ENCODE measurements at regions not wholly inside any gene's neighbourhood (a gene's known extent, or its start where the extent isn't known, plus 50 kb on each side); places are given as distances from the start of the nearest gene placed in this dataset.

- H3K4me3 ChIP-seq (ENCODE audit: low read length), result no peak overlapping the region
- H3K9ac ChIP-seq (ENCODE audit: low read length), result no peak overlapping the region
- H3K36me3 ChIP-seq (ENCODE audit: control insufficient read depth, insufficient read depth, low read length), result no peaks in the 10 kb centered on the region
- peaks cover 14% of the 10 kb centered on the region for H3K27me3 ChIP-seq (ENCODE audit: control insufficient read depth, insufficient read depth, low read length)
- no peak overlapping the region for H3K27ac ChIP-seq (ENCODE audit: low read depth, low read length)
- no peaks in the 10 kb centered on the region for H3K4me1 ChIP-seq (ENCODE audit: control insufficient read depth, insufficient read depth, low read length)
Measured at GRCh38 chr15:89421219-89421618, 75.2 kb downstream of the RHCG start.

- Histone ChIP-seq H3K4me3 (ENCODE audit: low read length) (no peak overlapping the region), H3K9ac (ENCODE audit: low read length) (no peak overlapping the region), H3K27me3 (ENCODE audit: control insufficient read depth, insufficient read depth, low read length) (peaks cover 24% of the 10 kb centered on the region), H3K27ac (ENCODE audit: low read depth, low read length) (no peak overlapping the region), H3K4me1 (ENCODE audit: control insufficient read depth, insufficient read depth, low read length) (no peaks in the 10 kb centered on the region), H3K36me3 (ENCODE audit: control insufficient read depth, insufficient read depth, low read length) (no peaks in the 10 kb centered on the region)
Measured at GRCh38 chr15:89419370-89419984, 76.9 kb downstream of the RHCG start.

- H3K36me3 ChIP-seq (ENCODE audit: control insufficient read depth, insufficient read depth, low read length), result no peaks in the 10 kb centered on the region
- no peak overlapping the region for H3K4me3 ChIP-seq (ENCODE audit: low read length)
- peaks cover 34% of the 10 kb centered on the region for H3K27me3 ChIP-seq (ENCODE audit: control insufficient read depth, insufficient read depth, low read length)
- H3K4me1 ChIP-seq (ENCODE audit: control insufficient read depth, insufficient read depth, low read length), result no peaks in the 10 kb centered on the region
- no peak overlapping the region for H3K9ac ChIP-seq (ENCODE audit: low read length)
- no peak overlapping the region for H3K27ac ChIP-seq (ENCODE audit: low read depth, low read length)
Measured at GRCh38 chr15:89417206-89417725, 79.1 kb downstream of the RHCG start.

DNA sequence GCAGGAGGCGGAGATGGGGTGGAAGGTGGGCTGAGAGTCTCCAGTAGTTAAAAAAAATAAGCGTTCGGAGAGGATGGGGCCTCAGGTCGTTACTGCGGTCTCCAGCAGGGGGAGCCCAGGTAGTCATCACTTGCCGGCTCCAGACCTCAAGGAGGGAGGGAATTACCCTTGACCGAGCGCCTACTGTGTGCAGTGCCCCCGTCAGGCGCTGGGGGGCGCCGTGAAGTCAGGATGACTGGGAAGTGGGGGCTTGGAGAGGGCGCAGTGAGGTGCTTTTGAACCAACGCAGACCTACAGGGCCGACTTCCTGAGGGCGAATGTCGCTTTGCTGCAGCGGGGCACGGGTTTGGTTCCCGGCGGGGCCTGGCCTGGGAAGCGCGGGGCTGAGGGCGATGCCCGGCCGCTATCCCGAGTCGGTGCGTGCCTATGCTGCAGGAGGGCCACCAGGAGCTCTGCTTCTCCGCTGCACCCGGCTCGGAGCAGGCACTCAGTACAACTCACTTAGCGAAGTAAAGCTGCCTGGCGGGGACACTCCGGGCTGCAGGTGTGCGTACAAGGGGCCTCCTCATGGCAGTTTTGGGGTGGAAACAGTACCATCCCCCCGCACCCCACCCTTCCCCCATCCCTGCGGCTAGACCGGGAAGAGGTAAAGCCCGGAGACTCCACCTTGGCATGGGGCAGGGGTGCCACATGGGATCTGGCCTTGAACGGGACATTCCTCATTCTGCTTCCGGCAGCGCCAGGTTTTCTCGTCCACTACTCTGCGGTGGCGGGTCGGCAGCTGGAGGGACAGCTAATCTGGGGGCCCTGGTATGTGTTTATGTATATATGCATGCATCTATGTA lies 79.8 kb downstream of the RHCG start:
- no peaks in the 10 kb centered on the region for H3K4me1 ChIP-seq (ENCODE audit: control insufficient read depth, insufficient read depth, low read length)
- H3K27me3 ChIP-seq (ENCODE audit: control insufficient read depth, insufficient read depth, low read length), result peaks cover 41% of the 10 kb centered on the region
- no peaks in the 10 kb centered on the region for H3K36me3 ChIP-seq (ENCODE audit: control insufficient read depth, insufficient read depth, low read length)
- H3K4me3 ChIP-seq (ENCODE audit: low read length), result no peak overlapping the region
- no peak overlapping the region for H3K9ac ChIP-seq (ENCODE audit: low read length)
- H3K27ac ChIP-seq (ENCODE audit: low read depth, low read length), result no peak overlapping the region

GRCh38 chr15:89414571-89414970 lies 79.9 kb upstream of the POLG start:
- H3K27ac ChIP-seq (ENCODE audit: low read depth, low read length), result no peak overlapping the region
- H3K4me3 ChIP-seq (ENCODE audit: low read length), result no peak overlapping the region
- H3K27me3 ChIP-seq (ENCODE audit: control insufficient read depth, insufficient read depth, low read length), result peaks cover 57% of the 10 kb centered on the region
- H3K36me3 ChIP-seq (ENCODE audit: control insufficient read depth, insufficient read depth, low read length), result no peaks in the 10 kb centered on the region
- no peak overlapping the region for H3K9ac ChIP-seq (ENCODE audit: low read length)
- no peaks in the 10 kb centered on the region for H3K4me1 ChIP-seq (ENCODE audit: control insufficient read depth, insufficient read depth, low read length)

- Histone ChIP-seq H3K4me3 (ENCODE audit: low read length) (no peak overlapping the region), H3K36me3 (ENCODE audit: control insufficient read depth, insufficient read depth, low read length) (no peaks in the 10 kb centered on the region), H3K9ac (ENCODE audit: low read length) (no peak overlapping the region), H3K27ac (ENCODE audit: low read depth, low read length) (no peak overlapping the region), H3K4me1 (ENCODE audit: control insufficient read depth, insufficient read depth, low read length) (no peaks in the 10 kb centered on the region), H3K27me3 (ENCODE audit: control insufficient read depth, insufficient read depth, low read length) (peaks cover 60% of the 10 kb centered on the region)
Measured at GRCh38 chr15:89413877-89414276, 79.3 kb upstream of the POLG start.

GRCh38 chr15:89412905-89413411 lies 78.3 kb upstream of the POLG start:
- no peaks in the 10 kb centered on the region for H3K36me3 ChIP-seq (ENCODE audit: control insufficient read depth, insufficient read depth, low read length)
- H3K27me3 ChIP-seq (ENCODE audit: control insufficient read depth, insufficient read depth, low read length), result peaks cover 59% of the 10 kb centered on the region
- no peak overlapping the region for H3K4me3 ChIP-seq (ENCODE audit: low read length)
- H3K9ac ChIP-seq (ENCODE audit: low read length), result no peak overlapping the region
- no peaks in the 10 kb centered on the region for H3K4me1 ChIP-seq (ENCODE audit: control insufficient read depth, insufficient read depth, low read length)
- no peak overlapping the region for H3K27ac ChIP-seq (ENCODE audit: low read depth, low read length)

DNA sequence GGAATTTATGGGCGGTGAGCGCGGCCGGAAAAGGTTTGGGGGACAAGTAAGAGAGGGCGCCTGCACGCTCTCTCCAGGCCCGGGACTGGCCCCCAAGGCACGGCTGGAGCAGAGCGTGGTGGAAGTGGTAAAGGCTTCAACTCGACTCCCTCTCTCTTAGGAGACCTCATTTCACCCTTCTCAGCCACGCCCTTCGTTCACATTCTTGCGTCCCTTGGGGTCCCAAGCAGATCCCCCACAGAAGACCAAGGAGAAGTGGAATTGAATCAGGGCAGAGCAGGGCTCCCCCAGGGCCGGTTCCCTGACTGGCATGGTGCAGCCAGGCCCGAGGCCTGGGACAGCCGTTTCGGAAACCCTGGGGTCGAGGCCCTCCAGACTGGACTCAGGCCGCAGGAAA lies 75.4 kb upstream of the POLG start:
- Histone ChIP-seq H3K36me3 (ENCODE audit: control insufficient read depth, insufficient read depth, low read length) (no peaks in the 10 kb centered on the region), H3K9ac (ENCODE audit: low read length) (no peak overlapping the region), H3K4me1 (ENCODE audit: control insufficient read depth, insufficient read depth, low read length) (no peaks in the 10 kb centered on the region), H3K27me3 (ENCODE audit: control insufficient read depth, insufficient read depth, low read length) (peaks cover 62% of the 10 kb centered on the region), H3K4me3 (ENCODE audit: low read length) (no peak overlapping the region), H3K27ac (ENCODE audit: low read depth, low read length) (no peak overlapping the region)

GRCh38 chr15:89409184-89410038 lies 74.8 kb upstream of the POLG start:
- Histone ChIP-seq H3K4me1 (ENCODE audit: control insufficient read depth, insufficient read depth, low read length) (no peaks in the 10 kb centered on the region), H3K27ac (ENCODE audit: low read depth, low read length) (no peak overlapping the region), H3K27me3 (ENCODE audit: control insufficient read depth, insufficient read depth, low read length) (peaks cover 62% of the 10 kb centered on the region), H3K9ac (ENCODE audit: low read length) (no peak overlapping the region), H3K4me3 (ENCODE audit: low read length) (peak overlapping the region; percentile 47), H3K36me3 (ENCODE audit: control insufficient read depth, insufficient read depth, low read length) (no peaks in the 10 kb centered on the region)

GRCh38 chr15:89408372-89409183 lies 74.0 kb upstream of the POLG start:
- H3K4me1 ChIP-seq (ENCODE audit: control insufficient read depth, insufficient read depth, low read length), result no peaks in the 10 kb centered on the region

GRCh38 chr15:89406940-89407607 lies 72.5 kb upstream of the POLG start:
- H3K27ac ChIP-seq (ENCODE audit: low read depth, low read length), result no peak overlapping the region
- no peaks in the 10 kb centered on the region for H3K36me3 ChIP-seq (ENCODE audit: control insufficient read depth, insufficient read depth, low read length)
- H3K9ac ChIP-seq (ENCODE audit: low read length), result no peak overlapping the region
- no peak overlapping the region for H3K4me3 ChIP-seq (ENCODE audit: low read length)
- peaks cover 54% of the 10 kb centered on the region for H3K27me3 ChIP-seq (ENCODE audit: control insufficient read depth, insufficient read depth, low read length)
- H3K4me1 ChIP-seq (ENCODE audit: control insufficient read depth, insufficient read depth, low read length), result no peaks in the 10 kb centered on the region

More at GRCh38 chr15:89408372-89409183, 74.0 kb upstream of the POLG start:
- H3K27me3 ChIP-seq (ENCODE audit: control insufficient read depth, insufficient read depth, low read length), result peaks cover 57% of the 10 kb centered on the region
- H3K36me3 ChIP-seq (ENCODE audit: control insufficient read depth, insufficient read depth, low read length), result no peaks in the 10 kb centered on the region
- peak overlapping the region; percentile 47 for H3K4me3 ChIP-seq (ENCODE audit: low read length)
- H3K27ac ChIP-seq (ENCODE audit: low read depth, low read length), result no peak overlapping the region
- no peak overlapping the region for H3K9ac ChIP-seq (ENCODE audit: low read length)
